Kidney (tissue), 13 donors: ENCODE measurements at regions not wholly inside any gene's neighbourhood (a gene's known extent, or its start where the extent isn't known, plus 50 kb on each side); places are given as distances from the start of the nearest gene placed in this dataset.

Experiments
- DNase-seq, 5 donors: peaks; one replicate each; pipeline ENCODE4 v3.0.0-alpha.2; 2013 to 2020
- FAIRE-seq: peaks from 2 replicates; lab custom pipeline; 2012; peaks lifted over from hg19 to GRCh38; lab: Jason Lieb, UNC
- H3K27ac ChIP-seq, 2 donors: one replicate each; pipeline ENCODE4 v1.7.0; 2013; ENCODE audit warnings: low read depth in 2 of 2, low read length in 2 of 2, inconsistent platforms in 1 of 2
- H3K27me3 ChIP-seq: one replicate; pipeline ENCODE4 v1.7.1; 2013; ENCODE audit warnings: low read length, inconsistent platforms; ENCODE audit not compliant: control insufficient read depth, insufficient read depth
- H3K36me3 ChIP-seq, 3 donors: one replicate each; pipeline versions ENCODE4 v1.7.0 to v1.7.1; 2013; ENCODE audit warnings: low read length in 3 of 3, control low read depth in 1 of 3, inconsistent platforms in 1 of 3; ENCODE audit not compliant: insufficient read depth in 3 of 3, control insufficient read depth in 2 of 3
- H3K4me1 ChIP-seq, 3 donors: one replicate each; pipeline versions ENCODE4 v1.7.0 to v1.7.1; 2013; ENCODE audit warnings: low read length in 3 of 3, inconsistent platforms in 1 of 3, low read depth in 1 of 3; ENCODE audit not compliant: control insufficient read depth in 2 of 3, insufficient read depth in 2 of 3
- H3K4me3 ChIP-seq, 3 donors: one replicate each; pipeline versions ENCODE4 v1.7.0 to v1.8.1; 2013; ENCODE audit warnings: low read length in 3 of 3, control low read depth in 1 of 3, inconsistent platforms in 1 of 3
- H3K9ac ChIP-seq, 3 donors: one replicate each; pipeline versions ENCODE4 v1.7.0 to v1.7.1; 2013; ENCODE audit warnings: low read length in 3 of 3, control low read depth in 1 of 3, inconsistent platforms in 1 of 3
- H3K9me3 ChIP-seq, 3 donors: one replicate each; pipeline versions ENCODE4 v1.7.0 to v1.7.1; 2013; ENCODE audit warnings: low read length in 3 of 3, control low read depth in 1 of 3, inconsistent platforms in 1 of 3; ENCODE audit not compliant: control insufficient read depth in 2 of 3, insufficient read depth in 1 of 3
- CTCF ChIP-seq: IDR thresholded peaks from 3 replicates; pipeline ENCODE4 v1.5.1; 2012; ENCODE audit warnings: mild to moderate bottlenecking, moderate library complexity, borderline replicate concordance; ENCODE audit not compliant: insufficient read depth; ENCODE audit errors: extremely low read depth
- intact Hi-C: fragments of 100-400 bp; cut with DNase I; formaldehyde crosslinking; loops from one replicate; pipeline ENCODE4 v1.11.1; 2022
- donor health status: control.
- donor health status: control.
- donor health status: control.
- donor health status: control.
- donor health status: control.
- donor health status: DM: yes; HTN: yes; CAD: no.
- donor health status: Normal renal cell carcinoma (clear cell type).

GRCh38 chr13:85654227-85654626 lies 145.0 kb downstream of the SLITRK6 start:
- FAIRE-seq, result no peak
- no peak overlapping the region for H3K9ac ChIP-seq
- H3K27ac ChIP-seq, result no peak overlapping the region
- H3K9me3 ChIP-seq, result no peaks in the 10 kb centered on the region
- TF ChIP-seq CTCF, result no peak
- no peaks in the 10 kb centered on the region for H3K36me3 ChIP-seq
- H3K4me3 ChIP-seq, result no peak overlapping the region
- H3K4me1 ChIP-seq, result no peaks in the 10 kb centered on the region
- no peak for DNase-seq
- intact Hi-C loops, result no loop called here
- no peaks in the 10 kb centered on the region for H3K27me3 ChIP-seq

- TF ChIP-seq CTCF, result no peak
- Histone ChIP-seq H3K4me3 (no peak overlapping the region), H3K4me1 (no peaks in the 10 kb centered on the region), H3K9ac (no peak overlapping the region), H3K27ac (no peak overlapping the region), H3K9me3 (no peaks in the 10 kb centered on the region), H3K36me3 (no peaks in the 10 kb centered on the region), H3K27me3 (no peaks in the 10 kb centered on the region)
- intact Hi-C loops, result no loop called here
- FAIRE-seq, result no peak
- DNase-seq, result no peak
These were observed 145.5 kb downstream of the SLITRK6 start for GRCh38 chr13:85653681-85654080.

GRCh38 chr13:85652491-85652890 lies 146.7 kb downstream of the SLITRK6 start:
- Histone ChIP-seq H3K4me1 (no peaks in the 10 kb centered on the region), H3K27ac (no peak overlapping the region), H3K4me3 (no peak overlapping the region), H3K27me3 (no peaks in the 10 kb centered on the region), H3K36me3 (no peaks in the 10 kb centered on the region), H3K9ac (no peak overlapping the region), H3K9me3 (no peaks in the 10 kb centered on the region)
- no peak for TF ChIP-seq CTCF
- FAIRE-seq, result no peak
- DNase-seq, result no peak
- intact Hi-C loops, result no loop called here

- H3K27me3 ChIP-seq, result no peaks in the 10 kb centered on the region
- intact Hi-C loops, result no loop called here
- no peaks in the 10 kb centered on the region for H3K36me3 ChIP-seq
- FAIRE-seq, result no peak
- no peak overlapping the region for H3K4me3 ChIP-seq
- H3K9me3 ChIP-seq, result no peaks in the 10 kb centered on the region
- DNase-seq, result no peak
- no peak overlapping the region for H3K27ac ChIP-seq
- no peak for TF ChIP-seq CTCF
- H3K9ac ChIP-seq, result no peak overlapping the region
- no peaks in the 10 kb centered on the region for H3K4me1 ChIP-seq
These were observed 147.8 kb downstream of the SLITRK6 start for GRCh38 chr13:85651440-85651839.
